Adrenal gland (tissue), 9 donors: ENCODE measurements at regions not wholly inside any gene's neighbourhood (a gene's known extent, or its start where the extent isn't known, plus 50 kb on each side); places are given as distances from the start of the nearest gene placed in this dataset.

Source experiments
- DNase-seq, 7 donors: peaks; one replicate each; pipeline ENCODE4 v3.0.0-alpha.2; 2019 to 2020
- H3K27ac ChIP-seq, 5 donors: fragments of 200-600 bp; sonication (generic) in 4 of 5; 1 replicate in 3 of 5; 2 replicates in 2 of 5; pipeline versions ENCODE4 v1.5.1 to v1.8.0; 2016 to 2020; ENCODE audit warnings: mild to moderate bottlenecking in 1 of 5
- H3K27me3 ChIP-seq: fragments of 200-600 bp; 2 replicates; pipeline ENCODE4 v1.8.0; 2021
- H3K36me3 ChIP-seq, 2 donors: fragments of 200-600 bp; replicated peaks in 1 of 2; 1 replicate in 1 of 2; 2 replicates in 1 of 2; pipeline versions ENCODE4 v1.5.1 to v1.8.0; 2018 to 2022
- H3K4me1 ChIP-seq, 2 donors: fragments of 200-600 bp; replicated peaks in 1 of 2; 1 replicate in 1 of 2; 2 replicates in 1 of 2; pipeline versions ENCODE4 v1.5.1 to v1.8.0; 2018 to 2021
- H3K4me3 ChIP-seq, 4 donors: fragments of 200-600 bp; sonication (generic) in 3 of 4; one replicate each; pipeline ENCODE4 v1.5.1; 2016 to 2018
- H3K9me3 ChIP-seq, 3 donors: fragments of 200-600 bp; sonication (generic) in 1 of 3; replicated peaks in 1 of 3; 1 replicate in 2 of 3; 2 replicates in 1 of 3; pipeline versions ENCODE4 v1.5.1 to v1.8.0; 2016 to 2021
- CTCF ChIP-seq, 6 experiments: fragments of 450-650 bp in 4 of 6; fragments of 200-600 bp in 2 of 6; sonication (generic) in 1 of 6; IDR thresholded peaks; 1 replicate in 5 of 6; 2 replicates in 1 of 6; pipeline versions ENCODE4 v1.5.1 to v1.8.0; 2016 to 2021; ENCODE audit warnings: antibody characterized with exemption in 6 of 6, mild to moderate bottlenecking in 2 of 6, moderate library complexity in 1 of 6
- POLR2A ChIP-seq, 2 donors: fragments of 450-650 bp; IDR thresholded peaks; one replicate each; pipeline ENCODE4 v1.6.1; 2017; ENCODE audit warnings: antibody characterized with exemption in 2 of 2, mild to moderate bottlenecking in 2 of 2, moderate library complexity in 1 of 2
- WGBS, 4 donors: extraction: QIAGEN DNeasy Blood & Tissue Kit in 2 of 4; methylation state at CpG; one replicate each; pipeline versions ENCODE4 v1.1.5 to v1.1.7; 2013 to 2017; 5-methylcytosine and 5-hydroxymethylcytosine counted together
- intact Hi-C, 2 donors: fragments of 100-400 bp; cut with DNase I; formaldehyde crosslinking; loops; one replicate each; pipeline versions ENCODE4 v1.14.1 to v1.15.0; 2022 to 2023
- donor health status: healthy with polysubstance abuse.
- donor health status: Bipolar disorder and iron deficiency.
- donor health status: DM: yes; HTN: yes; CAD: no.
- donor health status: DM: no; HTN: no; CAD: no.
- donor health status: DM: no; HTN: no; CAD: no.

- no peak overlapping the region for H3K27ac ChIP-seq
- H3K4me1 ChIP-seq = no peaks in the 10 kb centered on the region
- H3K36me3 ChIP-seq = no peaks in the 10 kb centered on the region
- TF ChIP-seq POLR2A (IDR thresholded peaks at IDR 0.05) (no peak), CTCF (IDR thresholded peaks at IDR 0.05) (no peak)
- 61 to 71% (median 68%) methylated on average over 6 of the region's 6 CpGs for WGBS, 4 donors
- H3K9me3 ChIP-seq = no peaks in the 10 kb centered on the region
- intact Hi-C loops = no loop called here
- DNase-seq = no peak
- H3K27me3 ChIP-seq = no peaks in the 10 kb centered on the region
- no peak overlapping the region for H3K4me3 ChIP-seq
These were observed 845.2 kb upstream of the CDH10 start for GRCh38 chr5:25489834-25490538.

GRCh38 chr5:25488119-25488518, 843.3 kb upstream of the CDH10 start:
- H3K9me3 ChIP-seq = no peaks in the 10 kb centered on the region
- H3K27me3 ChIP-seq = no peaks in the 10 kb centered on the region
- intact Hi-C loops = no loop called here
- H3K4me3 ChIP-seq = no peak overlapping the region
- no peaks in the 10 kb centered on the region for H3K36me3 ChIP-seq
- 67 to 85% (median 78%) methylated on average over 1 of the region's 1 CpG for WGBS, 4 donors
- no peak for TF ChIP-seq CTCF (IDR thresholded peaks at IDR 0.05)
- no peak for TF ChIP-seq POLR2A (IDR thresholded peaks at IDR 0.05)
- no peak overlapping the region for H3K27ac ChIP-seq
- no peaks in the 10 kb centered on the region for H3K4me1 ChIP-seq
- no peak for DNase-seq

- no peak overlapping the region for H3K27ac ChIP-seq
- H3K36me3 ChIP-seq = peaks cover 0 to 3% of the 10 kb centered on the region in 2 donors
- intact Hi-C loops = no loop called here
- no peak for DNase-seq
- H3K4me1 ChIP-seq = no peaks in the 10 kb centered on the region
- 86 to 91% (median 89%) methylated on average over 4 of the region's 4 CpGs for WGBS, 4 donors
- no peak overlapping the region for H3K4me3 ChIP-seq
- no peak for TF ChIP-seq CTCF (IDR thresholded peaks at IDR 0.05)
- H3K27me3 ChIP-seq = no peaks in the 10 kb centered on the region
- H3K9me3 ChIP-seq = no peaks in the 10 kb centered on the region
These were observed 839.6 kb upstream of the CDH10 start for GRCh38 chr5:25484391-25484790.

- TF ChIP-seq POLR2A (IDR thresholded peaks at IDR 0.05) (no peak), CTCF (IDR thresholded peaks at IDR 0.05) (no peak)
- no peak overlapping the region for H3K27ac ChIP-seq
- H3K9me3 ChIP-seq = peaks cover 0 to 4% (median 0%) of the 10 kb centered on the region in 3 donors
- 49 to 73% (median 61%) methylated on average over 2 of the region's 2 CpGs for WGBS, 4 donors
- H3K36me3 ChIP-seq = peaks cover 0 to 3% of the 10 kb centered on the region in 2 donors
- no peak overlapping the region for H3K4me3 ChIP-seq
- H3K4me1 ChIP-seq = no peaks in the 10 kb centered on the region
- H3K27me3 ChIP-seq = no peaks in the 10 kb centered on the region
- intact Hi-C loops = no loop called here
- DNase-seq = no peak
These were observed 836.7 kb upstream of the CDH10 start for GRCh38 chr5:25481463-25481862.
